GM18861 (cell line): ENCODE measurements at regions not wholly inside any gene's neighbourhood (a gene's known extent, or its start where the extent isn't known, plus 50 kb on each side); places are given as distances from the start of the nearest gene placed in this dataset.

Experiments
- ATAC-seq: cut with Tn5 transposase; IDR thresholded peaks from one replicate; pipeline ENCODE4 v1.9.1; 2021; ENCODE audit not compliant: unreplicated experiment

GRCh38 chr2:7452110-7452876 is 535.1 kb downstream of the RNF144A start:
- ATAC-seq = no peak

GRCh38 chr2:7454592-7454991 is 537.4 kb downstream of the RNF144A start:
- ATAC-seq = no peak

- no peak for ATAC-seq
Observed at GRCh38 chr2:7456762-7457161, 539.5 kb downstream of the RNF144A start.

- no peak for ATAC-seq
Observed at GRCh38 chr2:7458066-7458465, 540.9 kb downstream of the RNF144A start.

- ATAC-seq = no peak
Observed at GRCh38 chr2:7467782-7468447, 550.7 kb downstream of the RNF144A start.

GRCh38 chr2:7468448-7468828 is 551.2 kb downstream of the RNF144A start:
- ATAC-seq = no peak

- ATAC-seq = no peak
Observed at GRCh38 chr2:7468955-7469354, 551.7 kb downstream of the RNF144A start.

GRCh38 chr2:7471185-7471584 is 554.0 kb downstream of the RNF144A start:
- no peak for ATAC-seq

- no peak for ATAC-seq
Observed at GRCh38 chr2:7472465-7472864, 555.3 kb downstream of the RNF144A start.

- no peak for ATAC-seq
Observed at GRCh38 chr2:7473135-7473771, 556.0 kb downstream of the RNF144A start.

- ATAC-seq = no peak
Observed at GRCh38 chr2:7476371-7476770, 559.2 kb downstream of the RNF144A start.

- ATAC-seq = no peak
Observed at GRCh38 chr2:7479603-7480002, 562.4 kb downstream of the RNF144A start.

- no peak for ATAC-seq
Observed at GRCh38 chr2:7480431-7480830, 563.2 kb downstream of the RNF144A start.

GRCh38 chr2:7490672-7491071 is 573.5 kb downstream of the RNF144A start:
- no peak for ATAC-seq

GRCh38 chr2:7492719-7493118 is 575.5 kb downstream of the RNF144A start:
- ATAC-seq = no peak

GRCh38 chr2:7497178-7497577 is 580.0 kb downstream of the RNF144A start:
- no peak for ATAC-seq

GRCh38 chr2:7499018-7499417 is 581.8 kb downstream of the RNF144A start:
- ATAC-seq = no peak

GRCh38 chr2:7502336-7502735 is 585.1 kb downstream of the RNF144A start:
- ATAC-seq = no peak

- no peak for ATAC-seq
Observed at GRCh38 chr2:7508296-7508943, 591.2 kb downstream of the RNF144A start.

- no peak for ATAC-seq
Observed at GRCh38 chr2:7510353-7510752, 593.1 kb downstream of the RNF144A start.

GRCh38 chr2:7513834-7514233 is 596.6 kb downstream of the RNF144A start:
- no peak for ATAC-seq

- ATAC-seq = no peak
Observed at GRCh38 chr2:7515327-7515726, 598.1 kb downstream of the RNF144A start.
